Esophagus squamous epithelium (tissue), 5 donors: ENCODE measurements at regions not wholly inside any gene's neighbourhood (a gene's known extent, or its start where the extent isn't known, plus 50 kb on each side); places are given as distances from the start of the nearest gene placed in this dataset.
"Not testable (repeated sequence)": the region's sequence is repeated elsewhere in the genome, so short reads cannot be mapped to it uniquely, and the experiment has no call there.

Experiments
- DNase-seq: peaks from one replicate; lab custom pipeline; 2025; lab: John Stamatoyannopoulos, UW
- H3K27ac ChIP-seq, 4 donors: fragments of 200-600 bp; sonication (generic); one replicate each; pipeline ENCODE4 v1.5.1; 2016 to 2019; ENCODE audit warnings: mild to moderate bottlenecking in 1 of 4
- H3K27me3 ChIP-seq, 4 donors: fragments of 200-600 bp; sonication (generic); 1 replicate in 3 of 4; 2 replicates in 1 of 4; pipeline versions ENCODE4 v1.5.1 to v1.6.0; 2017 to 2021; ENCODE audit warnings: antibody characterized with exemption in 1 of 4
- H3K36me3 ChIP-seq, 3 donors: fragments of 200-600 bp; sonication (generic); one replicate each; pipeline ENCODE4 v1.5.1; 2016 to 2019
- H3K4me1 ChIP-seq, 3 donors: fragments of 200-600 bp; sonication (generic); one replicate each; pipeline ENCODE4 v1.5.1; 2017 to 2019
- H3K4me3 ChIP-seq, 4 donors: fragments of 200-600 bp; sonication (generic); 1 replicate in 3 of 4; 2 replicates in 1 of 4; pipeline ENCODE4 v1.5.1; 2016 to 2019; ENCODE audit warnings: mild to moderate bottlenecking in 2 of 4, moderate library complexity in 1 of 4
- H3K9me3 ChIP-seq, 3 donors: fragments of 200-600 bp; sonication (generic); one replicate each; pipeline ENCODE4 v1.5.1; 2016 to 2019
- CTCF ChIP-seq, 6 experiments: fragments of 450-650 bp in 4 of 6; fragments of 200-600 bp in 2 of 6; sonication (generic) in 2 of 6; IDR thresholded peaks; one replicate each; pipeline ENCODE4 v1.5.1; 2016 to 2019; ENCODE audit warnings: antibody characterized with exemption in 6 of 6, mild to moderate bottlenecking in 4 of 6, moderate library complexity in 4 of 6
- POLR2A ChIP-seq, 4 donors: fragments of 450-650 bp; IDR thresholded peaks; one replicate each; pipeline ENCODE4 v1.6.1; 2017; ENCODE audit warnings: antibody characterized with exemption in 4 of 4, mild to moderate bottlenecking in 4 of 4, moderate library complexity in 3 of 4
- WGBS, 2 donors: methylation state at CpG; one replicate each; pipeline ENCODE4 v1.1.5; 2018; 5-methylcytosine and 5-hydroxymethylcytosine counted together
- intact Hi-C: fragments of 100-400 bp; cut with DNase I; formaldehyde crosslinking; loops from one replicate; pipeline ENCODE4 v1.15.0; 2022
- donor health status: DM: yes; HTN: yes; CAD: no.

- Histone ChIP-seq H3K36me3 (no peaks in the 10 kb centered on the region), H3K9me3 (no peaks in the 10 kb centered on the region), H3K27ac (no peak overlapping the region), H3K27me3 (peaks cover 0 to 100% (median 4%) of the 10 kb centered on the region in 4 donors), H3K4me3 (no peak overlapping the region), H3K4me1 (no peaks in the 10 kb centered on the region)
- TF ChIP-seq POLR2A (IDR thresholded peaks at IDR 0.05) (no peak), CTCF (IDR thresholded peaks at IDR 0.05) (no peak)
- DNase-seq: no peak
- 75 to 78% methylated on average over 8 of the region's 8 CpGs for WGBS, 2 donors
- intact Hi-C loops: no loop called here
Observed at GRCh38 chr21:32957545-32957944, 68.2 kb upstream of the OLIG2 start.

- Histone ChIP-seq H3K4me3 (no peak overlapping the region), H3K27me3 (peaks cover 0 to 98% (median 4%) of the 10 kb centered on the region in 4 donors), H3K4me1 (no peaks in the 10 kb centered on the region), H3K9me3 (no peaks in the 10 kb centered on the region), H3K27ac (no peak overlapping the region), H3K36me3 (no peaks in the 10 kb centered on the region)
- no peak for TF ChIP-seq CTCF (IDR thresholded peaks at IDR 0.05)
- no peak for TF ChIP-seq POLR2A (IDR thresholded peaks at IDR 0.05)
- 60 to 72% methylated on average over 6 of the region's 6 CpGs for WGBS, 2 donors
- DNase-seq: no peak
- intact Hi-C loops: no loop called here
Observed at GRCh38 chr21:32958288-32959002, 67.3 kb upstream of the OLIG2 start.

GRCh38 chr21:32962268-32962667 lies 63.5 kb upstream of the OLIG2 start:
- 29 to 33% methylated on average over 4 of the region's 4 CpGs for WGBS, 2 donors
- no peak overlapping the region for H3K27ac ChIP-seq
- TF ChIP-seq CTCF (IDR thresholded peaks at IDR 0.05) (no peak), POLR2A (IDR thresholded peaks at IDR 0.05) (no peak)
- no peak for DNase-seq
- no peaks in the 10 kb centered on the region for H3K9me3 ChIP-seq
- peaks cover 0 to 72% (median 4%) of the 10 kb centered on the region in 4 donors for H3K27me3 ChIP-seq
- no peaks in the 10 kb centered on the region for H3K36me3 ChIP-seq
- H3K4me3 ChIP-seq: no peak overlapping the region
- intact Hi-C loops: no loop called here
- H3K4me1 ChIP-seq: no peaks in the 10 kb centered on the region

GRCh38 chr21:32965129-32965680 lies 60.5 kb upstream of the OLIG2 start:
- Histone ChIP-seq H3K4me1 (no peaks in the 10 kb centered on the region), H3K36me3 (no peaks in the 10 kb centered on the region), H3K27ac (no peak overlapping the region), H3K4me3 (no peak overlapping the region), H3K27me3 (peaks cover 0 to 62% (median 4%) of the 10 kb centered on the region in 4 donors), H3K9me3 (no peaks in the 10 kb centered on the region)
- intact Hi-C loops: no loop called here
- TF ChIP-seq CTCF (IDR thresholded peaks at IDR 0.05) (no peak), POLR2A (IDR thresholded peaks at IDR 0.05) (no peak)
- no peak for DNase-seq
- 41 to 44% methylated on average over 4 of the region's 4 CpGs for WGBS, 2 donors

- TF ChIP-seq CTCF (IDR thresholded peaks at IDR 0.05) (no peak), POLR2A (IDR thresholded peaks at IDR 0.05) (no peak)
Observed at GRCh38 chr21:32966120-32966519, 59.6 kb upstream of the OLIG2 start.

GRCh38 chr21:32968103-32968502 lies 57.6 kb upstream of the OLIG2 start:
- peaks cover 0 to 36% (median 0%) of the 10 kb centered on the region in 4 donors for H3K27me3 ChIP-seq
- H3K27ac ChIP-seq, H3K4me3 ChIP-seq, H3K36me3 ChIP-seq, DNase-seq, intact Hi-C loops, H3K4me1 ChIP-seq, H3K9me3 ChIP-seq: not testable (repeated sequence)
- WGBS, 2 donors: 44 to 61% methylated on average over 8 of the region's 8 CpGs

More at GRCh38 chr21:32966120-32966519, 59.6 kb upstream of the OLIG2 start:
- no peak overlapping the region for H3K4me3 ChIP-seq
- H3K4me1 ChIP-seq: no peaks in the 10 kb centered on the region
- no peak overlapping the region for H3K27ac ChIP-seq
- no peaks in the 10 kb centered on the region for H3K36me3 ChIP-seq
- intact Hi-C loops: no loop called here
- no peak for DNase-seq
- WGBS, 2 donors: 78 to 79% methylated on average over 7 of the region's 7 CpGs
- H3K9me3 ChIP-seq: no peaks in the 10 kb centered on the region
- H3K27me3 ChIP-seq: peaks cover 0 to 53% (median 3%) of the 10 kb centered on the region in 4 donors
